Fibroblast of mammary gland (primary cell): ENCODE measurements at regions not wholly inside any gene's neighbourhood (a gene's known extent, or its start where the extent isn't known, plus 50 kb on each side); places are given as distances from the start of the nearest gene placed in this dataset.
A peak's percentile ranks its signal among the peaks of the same experiment; 100 is the strongest.

ENCODE experiments used
- DNase-seq: peaks from one replicate; pipeline ENCODE4 v3.0.0-alpha.2; 2010; ENCODE audit warnings: low read depth
- H3K4me3 ChIP-seq: 2 replicates; pipeline ENCODE4 v1.5.1; 2011; ENCODE audit warnings: low read depth, mild to moderate bottlenecking, low read length, moderate library complexity; ENCODE audit not compliant: control insufficient read depth
- CTCF ChIP-seq: conservative IDR thresholded peaks from 2 replicates; pipeline ENCODE4 v1.5.1; 2011; ENCODE audit warnings: low read depth, low read length, inconsistent platforms; ENCODE audit not compliant: control insufficient read depth, insufficient read depth

- peak; percentile 62 for DNase-seq
- H3K4me3 ChIP-seq = no peak overlapping the region
These were observed 104.6 kb upstream of the AKIRIN2 start for GRCh38 chr6:87806635-87807034.

GRCh38 chr6:87806099-87806498 is 104.1 kb upstream of the AKIRIN2 start:
- no peak for DNase-seq
- no peak for TF ChIP-seq CTCF
- H3K4me3 ChIP-seq = no peak overlapping the region

More at GRCh38 chr6:87806635-87807034, 104.6 kb upstream of the AKIRIN2 start:
- TF ChIP-seq CTCF = no peak

- DNase-seq = no peak
- no peak for TF ChIP-seq CTCF
These were observed 101.8 kb upstream of the AKIRIN2 start for GRCh38 chr6:87803791-87804190.

GRCh38 chr6:87799651-87800050 is 97.6 kb upstream of the AKIRIN2 start:
- no peak for TF ChIP-seq CTCF
- H3K4me3 ChIP-seq = no peak overlapping the region
- DNase-seq = no peak

More at GRCh38 chr6:87803791-87804190, 101.8 kb upstream of the AKIRIN2 start:
- H3K4me3 ChIP-seq = no peak overlapping the region

- TF ChIP-seq CTCF = no peak
- no peak overlapping the region for H3K4me3 ChIP-seq
- DNase-seq = no peak
These were observed 96.6 kb upstream of the AKIRIN2 start for GRCh38 chr6:87798393-87799278.

GRCh38 chr6:87794922-87795885 is 93.2 kb upstream of the AKIRIN2 start:
- TF ChIP-seq CTCF = no peak
- H3K4me3 ChIP-seq = no peak overlapping the region
- no peak for DNase-seq
